CD4-positive, alpha-beta T cell treated with Interleukin-1 beta for 1 hour (primary cell): ENCODE measurements at regions not wholly inside any gene's neighbourhood (a gene's known extent, or its start where the extent isn't known, plus 50 kb on each side); places are given as distances from the start of the nearest gene placed in this dataset.

Experiments
- DNase-seq, 2 donors: peaks; one replicate each; pipeline ENCODE4 v3.0.0-alpha.2; 2020 to 2022

GRCh38 chr1:194184425-194184824, 998.0 kb upstream of the B3GALT2 start:
- no peak for DNase-seq

- no peak for DNase-seq
Observed at GRCh38 chr1:194181845-194182244, 995.4 kb upstream of the B3GALT2 start.

- DNase-seq, result no peak
Observed at GRCh38 chr1:194176212-194176611, 989.8 kb upstream of the B3GALT2 start.

- DNase-seq, result no peak
Observed at GRCh38 chr1:194175251-194175650, 988.8 kb upstream of the B3GALT2 start.

DNA sequence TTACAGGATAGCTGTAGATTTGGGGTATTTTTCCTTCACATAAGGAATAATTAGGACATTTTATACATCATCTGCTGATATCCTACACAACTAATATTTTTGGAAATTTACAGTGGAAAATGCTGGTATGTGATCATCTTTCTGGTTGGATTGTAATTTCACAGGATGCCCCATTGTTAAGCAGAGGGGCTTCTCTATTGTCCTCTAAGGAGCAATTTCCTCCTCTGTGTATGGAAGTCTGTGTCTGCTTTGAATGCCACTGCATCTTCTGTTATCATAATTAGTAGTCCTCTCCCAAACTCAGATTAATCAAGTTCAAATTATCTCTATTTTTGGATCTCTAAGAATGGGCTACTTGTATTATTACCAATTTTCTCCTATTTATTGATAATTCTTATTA, 988.1 kb upstream of the B3GALT2 start:
- DNase-seq, result no peak

DNA sequence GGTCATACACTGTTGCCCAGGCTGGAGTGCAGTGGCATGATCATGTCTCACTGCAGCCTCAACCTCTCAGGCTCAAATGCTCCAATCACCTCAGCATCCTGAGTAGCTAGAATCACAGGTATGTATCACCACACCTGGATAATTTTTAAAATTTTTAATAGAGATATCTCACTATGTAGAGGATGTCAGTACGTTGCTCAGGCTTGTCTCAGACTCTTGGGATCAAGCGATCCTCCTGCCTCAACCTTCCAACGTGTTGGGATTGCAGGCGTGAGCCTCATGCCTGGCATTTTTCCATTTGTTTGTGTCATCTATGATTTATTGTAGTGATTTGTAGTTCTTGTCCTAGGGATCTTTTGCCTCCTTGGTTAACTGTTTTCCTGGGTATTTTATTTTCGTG, 985.2 kb upstream of the B3GALT2 start:
- DNase-seq, result no peak

DNA sequence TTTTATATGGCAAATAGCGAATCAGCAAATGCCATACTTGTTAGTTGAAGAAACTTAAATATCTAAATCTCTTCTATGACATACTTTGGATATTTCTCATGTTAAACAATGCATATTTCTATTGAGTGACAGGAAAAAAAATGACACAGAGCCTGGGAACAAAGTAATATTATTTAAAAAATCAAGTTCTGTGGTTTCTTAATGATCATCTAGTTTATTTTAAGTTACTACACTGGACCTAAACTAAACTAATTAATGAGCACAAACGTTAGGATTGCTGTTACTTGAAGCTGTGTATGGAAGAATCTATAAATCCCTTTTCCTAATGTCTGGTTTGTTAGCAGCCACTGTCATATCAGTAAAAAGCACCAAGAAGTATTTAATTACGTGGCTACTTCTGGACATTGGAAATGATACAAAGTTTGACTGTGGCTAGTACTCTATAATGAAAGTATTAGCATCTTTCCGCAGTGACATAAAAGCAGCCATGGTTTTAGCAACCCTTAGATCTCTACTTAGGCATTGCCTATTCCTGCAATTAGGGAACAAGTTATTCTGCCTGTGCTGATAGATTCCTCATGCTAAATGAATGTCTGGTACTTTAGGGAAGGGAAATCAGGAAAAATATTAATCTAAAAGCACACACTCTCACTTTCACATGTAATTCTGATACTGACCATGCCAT, 981.7 kb upstream of the B3GALT2 start:
- DNase-seq, result no peak

GRCh38 chr1:194164755-194165154, 978.3 kb upstream of the B3GALT2 start:
- DNase-seq, result no peak

GRCh38 chr1:194161591-194161990, 975.2 kb upstream of the B3GALT2 start:
- DNase-seq, result no peak

DNA sequence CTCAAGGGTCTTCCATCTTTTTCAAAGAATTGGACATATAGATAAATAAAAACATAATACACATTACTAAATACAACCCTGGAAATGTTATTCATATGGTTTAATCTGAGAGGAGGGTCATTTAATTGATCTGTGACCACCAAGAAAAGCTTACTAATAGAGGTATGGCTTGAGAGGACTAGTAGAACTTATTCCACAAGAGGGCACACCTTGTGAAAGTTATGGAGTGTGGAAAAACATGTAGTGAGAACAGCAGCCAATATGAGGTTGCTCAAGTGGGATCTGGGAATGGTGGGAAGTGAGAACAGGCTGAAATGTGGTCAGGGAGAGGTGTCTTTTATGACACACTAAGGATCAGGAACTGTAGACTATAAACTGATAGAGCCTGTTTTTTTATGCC, 973.5 kb upstream of the B3GALT2 start:
- DNase-seq, result no peak

GRCh38 chr1:194155962-194156361, 969.5 kb upstream of the B3GALT2 start:
- DNase-seq, result no peak

DNA sequence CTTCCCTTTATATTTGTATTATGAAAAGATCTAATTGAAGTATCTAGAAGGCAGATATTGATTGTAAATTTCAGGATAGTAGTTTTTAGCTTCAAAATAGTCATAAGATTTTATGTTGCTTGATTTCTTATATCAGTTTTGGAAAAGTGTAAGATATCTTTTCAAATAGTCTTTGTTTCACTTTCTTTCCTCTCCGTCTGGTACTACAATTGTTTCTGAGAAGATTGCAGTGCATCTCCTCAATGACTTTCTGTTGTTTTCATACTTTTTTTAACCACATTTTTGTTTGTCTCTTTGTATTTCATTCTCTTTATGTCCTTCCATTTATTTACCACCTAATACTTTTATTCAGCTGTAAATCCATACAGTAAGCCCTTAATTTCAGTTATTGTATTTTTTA, 964.6 kb upstream of the B3GALT2 start:
- no peak for DNase-seq

DNA sequence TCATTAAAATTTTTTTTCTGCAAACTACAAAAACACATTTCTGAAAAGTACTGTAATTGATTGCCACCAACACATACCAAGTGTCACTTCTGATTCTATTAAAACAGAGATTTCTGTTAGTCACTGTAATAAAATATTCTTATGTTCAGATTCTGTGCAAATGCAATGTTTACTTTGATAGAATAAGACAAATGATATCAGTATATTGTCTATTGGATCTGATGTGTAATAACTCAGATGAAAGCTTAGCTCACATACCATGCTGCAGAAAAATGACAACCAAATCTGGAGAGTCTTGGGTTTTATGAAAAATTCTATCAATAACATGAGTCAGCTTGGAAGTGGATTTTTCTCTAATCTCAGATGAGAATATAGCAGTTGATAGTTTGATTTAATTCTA, 963.8 kb upstream of the B3GALT2 start:
- no peak for DNase-seq

GRCh38 chr1:194133152-194133551, 946.7 kb upstream of the B3GALT2 start:
- DNase-seq, result no peak

GRCh38 chr1:194118086-194118485, 931.7 kb upstream of the B3GALT2 start:
- no peak for DNase-seq

- no peak for DNase-seq
Observed at GRCh38 chr1:194117582-194117981, 931.2 kb upstream of the B3GALT2 start.

DNA sequence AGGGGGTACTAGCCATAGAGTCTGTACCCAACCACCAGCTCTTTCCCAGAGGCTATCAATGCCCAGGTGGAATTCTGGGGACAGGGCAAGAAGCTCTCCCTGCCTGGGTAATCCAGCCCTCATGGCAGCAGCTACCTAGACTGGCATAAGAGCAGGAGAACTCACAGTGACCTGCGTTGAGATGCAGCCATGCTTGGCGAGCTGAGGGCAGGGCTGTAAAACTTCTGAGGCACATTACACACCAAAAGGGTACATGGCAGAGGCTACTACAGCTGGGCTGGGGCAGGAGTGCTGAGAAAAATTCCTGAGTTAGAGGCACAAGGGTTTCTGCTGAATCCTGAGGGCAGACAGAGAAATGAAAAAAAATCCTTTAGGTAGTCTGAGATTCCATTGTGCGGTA, 927.9 kb upstream of the B3GALT2 start:
- no peak for DNase-seq

DNA sequence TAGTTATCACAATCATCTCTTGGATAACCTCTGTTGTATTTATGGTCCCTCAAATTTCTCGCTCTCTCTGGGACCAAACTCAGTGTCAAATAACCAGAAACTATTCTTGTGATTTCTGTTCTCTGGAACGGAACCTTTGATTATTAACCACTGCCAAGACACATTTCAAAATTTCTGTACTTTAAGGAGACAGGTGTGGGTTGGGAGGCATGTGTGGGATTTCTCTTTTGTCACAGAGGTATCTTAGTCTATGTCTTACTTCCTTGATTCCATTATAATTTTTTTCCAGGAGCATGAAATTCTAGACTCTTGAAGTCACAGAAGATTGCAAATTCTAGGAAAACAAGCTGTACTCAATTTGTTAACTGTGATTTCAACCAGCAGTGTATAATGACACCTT, 919.0 kb upstream of the B3GALT2 start:
- no peak for DNase-seq

DNA sequence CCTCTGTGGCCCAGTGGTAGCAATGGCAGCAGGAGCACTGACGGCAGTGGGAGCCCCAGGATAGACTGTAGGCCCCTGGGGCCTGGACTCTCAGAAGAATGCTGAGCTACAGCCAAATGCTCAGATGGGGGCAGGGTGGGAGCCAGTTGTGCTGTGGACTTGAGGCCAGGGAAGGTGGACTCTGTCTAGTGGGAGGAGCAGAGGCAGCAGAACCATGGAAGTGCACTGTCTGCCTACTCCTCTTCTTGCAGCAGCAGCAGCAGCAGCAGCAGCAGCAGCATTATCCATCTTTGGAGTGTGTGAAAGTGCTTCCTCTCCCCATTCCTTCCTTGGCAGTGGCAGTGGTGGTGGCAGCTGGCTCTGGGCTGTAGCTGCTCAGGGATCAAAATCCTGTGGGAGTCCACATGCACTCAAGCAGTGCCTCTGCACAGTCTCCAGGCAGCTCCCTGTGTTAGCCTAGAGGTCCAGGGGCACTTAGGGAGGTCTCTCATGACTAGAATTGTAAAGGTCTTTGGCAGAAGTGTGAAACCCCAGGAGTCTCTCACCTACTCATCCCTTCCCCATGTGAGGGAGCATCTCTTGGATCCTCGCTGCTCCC, 917.9 kb upstream of the B3GALT2 start:
- DNase-seq, result no peak

- DNase-seq, result no peak
Observed at GRCh38 chr1:194103516-194104246, 917.3 kb upstream of the B3GALT2 start.

- DNase-seq, result no peak
Observed at GRCh38 chr1:194103101-194103500, 916.7 kb upstream of the B3GALT2 start.

DNA sequence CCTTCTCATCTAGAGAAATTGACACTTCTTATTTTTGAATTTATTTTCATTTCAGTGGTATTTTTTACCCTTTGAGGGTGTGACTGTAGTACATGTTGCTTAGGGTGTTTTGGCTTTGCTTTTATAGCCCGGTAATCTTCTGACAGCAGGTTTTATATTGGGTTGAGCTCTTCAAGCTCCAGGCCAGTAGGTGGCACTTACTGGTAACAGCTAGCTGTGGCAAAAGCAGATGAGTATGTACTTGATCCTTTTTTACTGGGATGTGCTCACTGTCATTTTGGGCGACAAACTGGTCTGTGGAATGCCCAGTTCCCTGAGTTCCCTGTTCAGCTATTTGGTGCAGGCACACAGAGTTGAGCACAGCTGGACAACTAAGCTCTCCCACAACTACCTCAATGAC, 916.2 kb upstream of the B3GALT2 start:
- no peak for DNase-seq

DNA sequence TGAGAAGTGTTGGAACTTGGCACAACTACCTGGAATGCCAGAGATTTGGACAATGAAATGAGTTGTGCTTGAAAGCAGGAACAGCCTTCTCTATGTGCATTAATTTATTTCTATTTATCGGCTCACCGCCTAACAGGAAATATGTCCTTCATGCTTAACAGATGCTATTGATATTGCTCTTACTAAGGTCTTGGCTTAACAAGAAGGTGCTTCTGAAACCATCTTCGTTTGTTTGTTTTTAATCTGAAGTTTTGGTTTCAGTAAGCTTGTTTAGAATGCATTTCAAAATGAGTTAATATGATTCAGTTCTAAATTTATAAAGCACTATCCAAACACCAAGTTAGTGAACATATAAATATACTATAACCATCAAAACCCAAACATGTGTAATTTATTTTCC, 898.3 kb upstream of the B3GALT2 start:
- no peak for DNase-seq

DNA sequence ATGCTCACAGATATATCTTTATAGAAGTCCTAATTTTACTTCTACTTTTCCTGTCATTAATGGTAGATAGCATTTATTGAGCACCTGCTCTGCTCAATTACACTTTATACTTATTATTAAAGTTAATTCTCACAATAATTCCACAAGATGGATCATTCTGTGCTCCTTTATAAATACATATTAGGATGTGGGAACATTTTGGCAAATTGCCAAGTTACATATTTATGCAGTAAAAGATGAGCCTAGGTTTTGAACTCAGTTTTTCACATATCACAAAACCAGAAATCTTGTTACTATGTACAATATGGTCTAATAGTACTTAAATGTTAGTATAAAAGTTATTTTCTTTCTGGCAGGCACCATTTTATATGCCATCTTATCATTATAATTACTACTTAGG, 895.0 kb upstream of the B3GALT2 start:
- no peak for DNase-seq
